Spleen (tissue), 7 donors: ENCODE measurements at regions not wholly inside any gene's neighbourhood (a gene's known extent, or its start where the extent isn't known, plus 50 kb on each side); places are given as distances from the start of the nearest gene placed in this dataset.

ENCODE experiments used
- CTCF ChIP-seq, 11 experiments: fragments of 200-600 bp in 7 of 11; fragments of 450-650 bp in 4 of 11; sonication (generic) in 4 of 11; IDR thresholded peaks in 8 of 11; conservative IDR thresholded peaks in 3 of 11; 1 replicate in 7 of 11; 2 replicates in 4 of 11; pipeline versions ENCODE4 v1.4.0 to v1.8.0; 2016 to 2021; ENCODE audit warnings: antibody characterized with exemption in 11 of 11, inconsistent platforms in 4 of 11, mild to moderate bottlenecking in 1 of 11
- POLR2A ChIP-seq, 3 donors: fragments of 450-650 bp; IDR thresholded peaks; one replicate each; pipeline ENCODE4 v1.5.1; 2017; ENCODE audit warnings: antibody characterized with exemption in 3 of 3, mild to moderate bottlenecking in 1 of 3
- POLR2AphosphoS5 ChIP-seq, 3 donors: sonication (generic); formaldehyde crosslinking; IDR thresholded peaks; one replicate each; pipeline ENCODE4 v1.5.1; 2017; ENCODE audit warnings: antibody characterized with exemption in 3 of 3
- donor health status: DM: no; HTN: no; CAD: no; lungs with moderate emphysema.
- donor health status: DM: no; HTN: no; CAD: no.
- donor health status: DM: no; HTN: no; CAD: no.

GRCh38 chr2:66121946-66122345 lies 313.0 kb upstream of the MEIS1 start:
- TF ChIP-seq POLR2AphosphoS5 (IDR thresholded peaks at IDR 0.05) (no peak), CTCF (IDR thresholded peaks at IDR 0.05 in 8 of 11, conservative IDR thresholded peaks at IDR 0.05 in 3 of 11) (no peak), POLR2A (IDR thresholded peaks at IDR 0.05) (no peak)
